GM18508 (cell line): ENCODE measurements at regions not wholly inside any gene's neighbourhood (a gene's known extent, or its start where the extent isn't known, plus 50 kb on each side); places are given as distances from the start of the nearest gene placed in this dataset.
"Not testable (repeated sequence)": the region's sequence is repeated elsewhere in the genome, so short reads cannot be mapped to it uniquely, and the experiment has no call there.

Source experiments
- ATAC-seq: cut with Tn5 transposase; IDR thresholded peaks from one replicate; pipeline ENCODE4 v1.9.1; 2021; ENCODE audit warnings: moderate number of reproducible peaks; ENCODE audit not compliant: insufficient read depth, unreplicated experiment

GRCh38 chr12:89166121-89166520 lies 186.2 kb downstream of the DUSP6 start:
- ATAC-seq = no peak

GRCh38 chr12:89165703-89166102 lies 186.6 kb downstream of the DUSP6 start:
- ATAC-seq = no peak

GRCh38 chr12:89163918-89164317 lies 188.4 kb downstream of the DUSP6 start:
- no peak for ATAC-seq

GRCh38 chr12:89162589-89163261 lies 189.6 kb downstream of the DUSP6 start:
- ATAC-seq = no peak

- no peak for ATAC-seq
Measured at GRCh38 chr12:89161557-89161956, 190.7 kb downstream of the DUSP6 start.

GRCh38 chr12:89160716-89161123 lies 191.6 kb downstream of the DUSP6 start:
- ATAC-seq = no peak

- ATAC-seq = no peak
Measured at GRCh38 chr12:89157413-89157812, 194.9 kb downstream of the DUSP6 start.

GRCh38 chr12:89156862-89157262 lies 195.4 kb downstream of the DUSP6 start:
- ATAC-seq = no peak

- no peak for ATAC-seq
Measured at GRCh38 chr12:89156340-89156739, 196.0 kb downstream of the DUSP6 start.

- ATAC-seq = no peak
Measured at GRCh38 chr12:89155826-89156225, 196.5 kb downstream of the DUSP6 start.

- ATAC-seq = no peak
Measured at GRCh38 chr12:89154743-89155499, 197.4 kb downstream of the DUSP6 start.

GRCh38 chr12:89153341-89153740 lies 199.0 kb downstream of the DUSP6 start:
- no peak for ATAC-seq

GRCh38 chr12:89151536-89151935 lies 200.8 kb downstream of the DUSP6 start:
- no peak for ATAC-seq

- not testable (repeated sequence) for ATAC-seq
Measured at GRCh38 chr12:89150789-89151188, 201.5 kb downstream of the DUSP6 start.

GRCh38 chr12:89140602-89141238 lies 211.6 kb downstream of the DUSP6 start:
- ATAC-seq = no peak

- no peak for ATAC-seq
Measured at GRCh38 chr12:89140141-89140540, 212.2 kb downstream of the DUSP6 start.

GRCh38 chr12:89139390-89139789 lies 212.9 kb downstream of the DUSP6 start:
- no peak for ATAC-seq

GRCh38 chr12:89138048-89138852 lies 214.1 kb downstream of the DUSP6 start:
- no peak for ATAC-seq

GRCh38 chr12:89135976-89136634 lies 216.2 kb downstream of the DUSP6 start:
- no peak for ATAC-seq

- ATAC-seq = no peak
Measured at GRCh38 chr12:89134213-89134770, 218.0 kb downstream of the DUSP6 start.
